GM12878 (cell line): ENCODE measurements at regions not wholly inside any gene's neighbourhood (a gene's known extent, or its start where the extent isn't known, plus 50 kb on each side); places are given as distances from the start of the nearest gene placed in this dataset.

Experiments used
- ATAC-seq: fragments of 200-7000 bp; cut with Tn5 transposase; 3 replicates; pipeline ENCODE4 v1.9.1; 2020; ENCODE audit warnings: mild to moderate bottlenecking, moderate library complexity
- BruUV-seq: library from RNA; stranded (reverse); fragments of 400-500 nt; replicated peaks from 2 replicates; lab custom pipeline; 2021; lab: Mats Ljungman, UMichigan
- CTCF ChIA-PET: fragments of 300-600 bp; sonication (Branson Sonifier 250); formaldehyde crosslinking; extraction: SDS; loops from one replicate; lab custom pipeline; 2021; ENCODE audit warnings: inconsistent platforms; lab: Yijun Ruan, JAX
- POLR2A ChIA-PET: fragments of 350-600 bp; formaldehyde crosslinking; extraction: SDS; loops from one replicate; lab custom pipeline; 2021; ENCODE audit warnings: inconsistent platforms; lab: Charles Lee
- RAD21 ChIA-PET: fragments of 300-600 bp; sonication (Branson Sonifier 250); formaldehyde crosslinking; loops from one replicate; lab custom pipeline; 2023; ENCODE audit warnings: antibody characterized with exemption; ENCODE audit not compliant: unreplicated experiment; lab: Charles Lee
- SMC1A ChIA-PET: fragments of 300-600 bp; sonication (Branson Sonifier 250); formaldehyde crosslinking; loops from one replicate; lab custom pipeline; 2023; ENCODE audit not compliant: unreplicated experiment, uncharacterized antibody; lab: Charles Lee
- DNase-seq: peaks from one replicate; pipeline ENCODE4 v3.0.0-alpha.2; 2011; ENCODE audit warnings: low read depth, low spot score
- FAIRE-seq: peaks from 3 replicates; lab custom pipeline; 2011; peaks lifted over from hg19 to GRCh38; lab: Jason Lieb, UNC
- H2AFZ ChIP-seq: 2 replicates; pipeline ENCODE4 v1.6.0; 2011; ENCODE audit warnings: low read depth, low read length, control low read depth; ENCODE audit not compliant: control insufficient read depth
- H3K27ac ChIP-seq: 2 replicates; pipeline ENCODE4 v1.5.1; 2011; ENCODE audit warnings: control low read depth; ENCODE audit not compliant: control insufficient read depth, insufficient read depth
- H3K27me3 ChIP-seq, 2 experiments: replicated peaks in 1 of 2; 2 replicates each; pipeline versions ENCODE4 v1.6.0 to v1.6.1; 2011; ENCODE audit warnings: low read length in 1 of 2; ENCODE audit not compliant: control insufficient read depth in 2 of 2, insufficient read depth in 2 of 2
- H3K36me3 ChIP-seq, 2 experiments: 2 replicates each; pipeline ENCODE4 v1.5.1; 2011; ENCODE audit warnings: low read length in 1 of 2; ENCODE audit not compliant: control insufficient read depth in 2 of 2, insufficient read depth in 2 of 2
- H3K4me1 ChIP-seq: 2 replicates; pipeline ENCODE4 v1.6.1; 2011; ENCODE audit warnings: mild to moderate bottlenecking, low read length, moderate library complexity, mixed read lengths; ENCODE audit not compliant: control insufficient read depth, insufficient read depth
- H3K4me2 ChIP-seq: 2 replicates; pipeline ENCODE4 v1.6.0; 2011; ENCODE audit warnings: control low read depth; ENCODE audit not compliant: control insufficient read depth, insufficient read depth
- H3K4me3 ChIP-seq: fragments of 200-600 bp; sonication (generic); 2 replicates; pipeline ENCODE4 v1.5.1; 2016
- H3K79me2 ChIP-seq: 2 replicates; pipeline ENCODE4 v1.6.0; 2011; ENCODE audit warnings: low read length; ENCODE audit not compliant: control insufficient read depth, insufficient read depth
- H3K9ac ChIP-seq: 2 replicates; pipeline ENCODE4 v1.8.0; 2011; ENCODE audit warnings: low read length, control low read depth, mixed read lengths; ENCODE audit not compliant: control insufficient read depth, insufficient read depth
- H3K9me3 ChIP-seq: replicated peaks from 3 replicates; pipeline ENCODE4 v1.5.1; 2011; ENCODE audit warnings: mild to moderate bottlenecking, low read length; ENCODE audit not compliant: control insufficient read depth, insufficient read depth
- H4K20me1 ChIP-seq: 2 replicates; pipeline ENCODE4 v1.6.0; 2011; ENCODE audit not compliant: control insufficient read depth, insufficient read depth
- ATF7 ChIP-seq: fragments of 450-650 bp; IDR thresholded peaks from 2 replicates; pipeline ENCODE4 v1.6.1; 2016; ENCODE audit warnings: low read depth, mild to moderate bottlenecking
- EED ChIP-seq: sonication (generic); IDR thresholded peaks from 2 replicates; pipeline ENCODE4 v1.6.1; 2016; ENCODE audit warnings: antibody characterized with exemption, low read depth
- HCFC1 ChIP-seq: fragments of 150-350 bp; IDR thresholded peaks from 2 replicates; pipeline ENCODE4 v1.6.1; 2014; ENCODE audit warnings: low read length
- JUNB ChIP-seq: IDR thresholded peaks from 2 replicates; pipeline ENCODE4 v1.6.1; 2016; ENCODE audit warnings: antibody characterized with exemption, mild to moderate bottlenecking
- KAT2A ChIP-seq: conservative IDR thresholded peaks from 2 replicates; pipeline ENCODE4 v1.6.1; 2011; ENCODE audit warnings: low read depth, low read length; ENCODE audit not compliant: control insufficient read depth
- KLF5 ChIP-seq: fragments of 450-650 bp; IDR thresholded peaks from 2 replicates; pipeline ENCODE4 v1.6.1; 2014; ENCODE audit warnings: mild to moderate bottlenecking; ENCODE audit not compliant: partially characterized antibody
- MYB ChIP-seq: fragments of 150-350 bp; IDR thresholded peaks from 2 replicates; pipeline ENCODE4 v1.6.1; 2014; ENCODE audit warnings: mild to moderate bottlenecking, low read depth, low read length, borderline replicate concordance
- MYC ChIP-seq: IDR thresholded peaks from 2 replicates; pipeline ENCODE4 v1.6.1; 2011; ENCODE audit warnings: mild to moderate bottlenecking, low read length, moderate library complexity, inconsistent platforms; ENCODE audit not compliant: insufficient read depth, insufficient replicate concordance, insufficient read length, severe bottlenecking
- NBN ChIP-seq: fragments of 450-650 bp; IDR thresholded peaks from 2 replicates; pipeline ENCODE4 v1.6.1; 2016
- PAX5 ChIP-seq: IDR thresholded peaks from 2 replicates; pipeline ENCODE4 v1.6.1; 2011; ENCODE audit warnings: low read depth, low read length, borderline replicate concordance
- RBBP5 ChIP-seq: fragments of 200-600 bp; sonication (generic); conservative IDR thresholded peaks from 2 replicates; pipeline ENCODE4 v1.6.1; 2016
- SMARCA5 ChIP-seq: fragments of 450-650 bp; IDR thresholded peaks from 2 replicates; pipeline ENCODE4 v1.6.1; 2017; ENCODE audit warnings: mild to moderate bottlenecking
- TARDBP ChIP-seq: IDR thresholded peaks from 2 replicates; pipeline ENCODE4 v1.6.1; 2016; ENCODE audit warnings: borderline replicate concordance
- USF2 ChIP-seq: IDR thresholded peaks from 2 replicates; pipeline ENCODE4 v1.6.1; 2011; ENCODE audit warnings: low read depth, low read length, improper control_type of control experiment, borderline replicate concordance
- ZNF622 ChIP-seq: fragments of 450-650 bp; IDR thresholded peaks from 2 replicates; pipeline ENCODE4 v1.6.1; 2017; ENCODE audit warnings: mild to moderate bottlenecking, inconsistent platforms
- WGBS: methylation state at CpG from one replicate; pipeline ENCODE4 v1.1.6; 2016; ENCODE audit warnings: low lambda C conversion rate; ENCODE audit not compliant: insufficient replicate concordance, insufficient coverage; ENCODE audit errors: missing lambda C conversion rate; 5-methylcytosine and 5-hydroxymethylcytosine counted together
- in situ Hi-C: fragments of 300-500 bp; cut with MboI; formaldehyde crosslinking; loops from 9 replicates; pipeline ENCODE4 v1.14.3; 2018; ENCODE audit warnings: mixed read lengths
- intact Hi-C: fragments of 100-400 bp; cut with micrococcal nuclease; formaldehyde crosslinking; loops from one replicate; pipeline ENCODE4 v1.14.2; 2022; ENCODE audit not compliant: unreplicated experiment

- RAD21 ChIA-PET = no interaction called here
- in situ Hi-C loops (no loop called here), intact Hi-C loops (no loop called here)
- DNase-seq (no peak), FAIRE-seq (no peak), ATAC-seq (no peak)
- POLR2A ChIA-PET = no interaction called here
- no peak overlapping the region for H3K9ac ChIP-seq
- H3K4me1 ChIP-seq = no peaks in the 10 kb centered on the region
- TF ChIP-seq MYB (no peak), EED (no peak), SMARCA5 (no peak), ZNF622 (no peak), TARDBP (no peak), KLF5 (no peak), JUNB (no peak), ATF7 (no peak), KAT2A (no peak), PAX5 (no peak), NBN (no peak), HCFC1 (no peak), MYC (no peak), RBBP5 (no peak), USF2 (no peak)
- no peak overlapping the region for H3K4me3 ChIP-seq
- SMC1A ChIA-PET = no interaction called here
- no peaks in the 10 kb centered on the region for H4K20me1 ChIP-seq
- H3K36me3 ChIP-seq = no peaks in the 10 kb centered on the region
- no peaks in the 10 kb centered on the region for H3K27me3 ChIP-seq
- H3K27ac ChIP-seq = no peak overlapping the region
- no peak overlapping the region for H3K4me2 ChIP-seq
- no peaks in the 10 kb centered on the region for H3K9me3 ChIP-seq
- CTCF ChIA-PET = no interaction called here
- WGBS = 19% methylated on average over 1 of the region's 1 CpG
- no peaks in the 10 kb centered on the region for H3K79me2 ChIP-seq
- BruUV-seq = no TSS peak
- no peak overlapping the region for H2AFZ ChIP-seq
Measured at GRCh38 chr3:107028626-107029025, 348.6 kb upstream of the CCDC54 start.
